ENCODE measurements at regions not wholly inside any gene's neighbourhood (a gene's known extent, or its start where the extent isn't known, plus 50 kb on each side); places are given as distances from the start of the nearest gene placed in this dataset.

GRCh38 chr4:105050896-105051295 lies 95.8 kb upstream of the TET2 start:
- no peaks in the 10 kb centered on the region for H3K36me3 ChIP-seq

GRCh38 chr4:105057370-105058105 lies 89.1 kb upstream of the TET2 start:
- Histone ChIP-seq H3K27ac (no peak overlapping the region), H3K4me3 (no peak overlapping the region)

More at GRCh38 chr4:105050896-105051295, 95.8 kb upstream of the TET2 start:
- H3K4me1 ChIP-seq: no peaks in the 10 kb centered on the region
- H3K9me3 ChIP-seq: no peaks in the 10 kb centered on the region; the same call in 1 of the 2 replicates
- no peak overlapping the region for H3K27ac ChIP-seq
- no peak overlapping the region for H3K9ac ChIP-seq
- no peak for TF ChIP-seq Cebpa-rat (IDR thresholded peaks at IDR 0.05)
- no peaks in the 10 kb centered on the region for H4K20me1 ChIP-seq
- H3K27me3 ChIP-seq: no peaks in the 10 kb centered on the region
- H3K4me2 ChIP-seq: no peak overlapping the region
- no peak overlapping the region for H3K4me3 ChIP-seq

GRCh38 chr4:105058177-105058812 lies 88.4 kb upstream of the TET2 start:
- no peaks in the 10 kb centered on the region for H3K27me3 ChIP-seq
- H3K9ac ChIP-seq: no peak overlapping the region
- TF ChIP-seq Cebpa-rat (IDR thresholded peaks at IDR 0.05): no peak
- H3K4me3 ChIP-seq: no peak overlapping the region
- no peak overlapping the region for H3K27ac ChIP-seq
- no peaks in the 10 kb centered on the region for H3K9me3 ChIP-seq
- no peaks in the 10 kb centered on the region for H4K20me1 ChIP-seq
- H3K4me2 ChIP-seq: no peak overlapping the region
- H3K36me3 ChIP-seq: no peaks in the 10 kb centered on the region
- H3K4me1 ChIP-seq: peaks cover 19% of the 10 kb centered on the region

More at GRCh38 chr4:105057370-105058105, 89.1 kb upstream of the TET2 start:
- Histone ChIP-seq H4K20me1 (no peaks in the 10 kb centered on the region), H3K36me3 (no peaks in the 10 kb centered on the region), H3K27me3 (no peaks in the 10 kb centered on the region), H3K9ac (no peak overlapping the region), H3K4me1 (peaks cover 19% of the 10 kb centered on the region), H3K9me3 (no peaks in the 10 kb centered on the region; the same call in 1 of the 2 replicates), H3K4me2 (no peak overlapping the region)
- TF ChIP-seq Cebpa-rat (IDR thresholded peaks at IDR 0.05): no peak

GRCh38 chr4:105059337-105059736 lies 87.3 kb upstream of the TET2 start:
- Histone ChIP-seq H3K4me2 (no peak overlapping the region), H3K4me3 (no peak overlapping the region)

GRCh38 chr4:105060628-105061027 lies 86.0 kb upstream of the TET2 start:
- peaks cover 19% of the 10 kb centered on the region for H3K4me1 ChIP-seq
- no peak for TF ChIP-seq Cebpa-rat (IDR thresholded peaks at IDR 0.05)
- H3K4me3 ChIP-seq: no peak overlapping the region
- no peak overlapping the region for H3K9ac ChIP-seq
- no peaks in the 10 kb centered on the region for H3K9me3 ChIP-seq
- no peaks in the 10 kb centered on the region for H4K20me1 ChIP-seq
- no peak overlapping the region for H3K27ac ChIP-seq
- no peaks in the 10 kb centered on the region for H3K27me3 ChIP-seq
- peak overlapping the region; percentile 50 for H3K4me2 ChIP-seq
- no peaks in the 10 kb centered on the region for H3K36me3 ChIP-seq

More at GRCh38 chr4:105059337-105059736, 87.3 kb upstream of the TET2 start:
- H3K27me3 ChIP-seq: no peaks in the 10 kb centered on the region
- no peaks in the 10 kb centered on the region for H4K20me1 ChIP-seq
- peaks cover 19% of the 10 kb centered on the region for H3K4me1 ChIP-seq
- H3K9ac ChIP-seq: no peak overlapping the region
- no peaks in the 10 kb centered on the region for H3K36me3 ChIP-seq
- H3K27ac ChIP-seq: no peak overlapping the region
- no peak for TF ChIP-seq Cebpa-rat (IDR thresholded peaks at IDR 0.05)
- no peaks in the 10 kb centered on the region for H3K9me3 ChIP-seq

GRCh38 chr4:105061136-105061696 lies 85.5 kb upstream of the TET2 start:
- H3K4me3 ChIP-seq: no peak overlapping the region
- no peak overlapping the region for H3K27ac ChIP-seq
- peak overlapping the region; percentile 50 for H3K4me2 ChIP-seq
- H3K27me3 ChIP-seq: no peaks in the 10 kb centered on the region
- H4K20me1 ChIP-seq: no peaks in the 10 kb centered on the region
- no peaks in the 10 kb centered on the region for H3K9me3 ChIP-seq
- H3K9ac ChIP-seq: no peak overlapping the region
- no peaks in the 10 kb centered on the region for H3K36me3 ChIP-seq
- no peak for TF ChIP-seq Cebpa-rat (IDR thresholded peaks at IDR 0.05)
- H3K4me1 ChIP-seq: peaks cover 19% of the 10 kb centered on the region

GRCh38 chr4:105061731-105062130 lies 84.9 kb upstream of the TET2 start:
- peaks cover 19% of the 10 kb centered on the region for H3K4me1 ChIP-seq

GRCh38 chr4:105066401-105066800 lies 80.3 kb upstream of the TET2 start:
- H3K4me1 ChIP-seq: peaks cover 15% of the 10 kb centered on the region
- no peaks in the 10 kb centered on the region for H3K9me3 ChIP-seq
- no peak for TF ChIP-seq Cebpa-rat (IDR thresholded peaks at IDR 0.05)

More at GRCh38 chr4:105061731-105062130, 84.9 kb upstream of the TET2 start:
- Histone ChIP-seq H3K9me3 (no peaks in the 10 kb centered on the region), H4K20me1 (no peaks in the 10 kb centered on the region), H3K27ac (no peak overlapping the region), H3K9ac (no peak overlapping the region), H3K27me3 (no peaks in the 10 kb centered on the region), H3K4me2 (peak overlapping the region; percentile 50), H3K36me3 (no peaks in the 10 kb centered on the region), H3K4me3 (no peak overlapping the region)
- no peak for TF ChIP-seq Cebpa-rat (IDR thresholded peaks at IDR 0.05)

GRCh38 chr4:105067431-105067830 lies 79.2 kb upstream of the TET2 start:
- Histone ChIP-seq H3K9ac (no peak overlapping the region), H4K20me1 (no peaks in the 10 kb centered on the region), H3K4me3 (no peak overlapping the region), H3K27ac (no peak overlapping the region), H3K4me1 (peaks cover 7% of the 10 kb centered on the region), H3K9me3 (no peaks in the 10 kb centered on the region), H3K4me2 (no peak overlapping the region), H3K36me3 (no peaks in the 10 kb centered on the region), H3K27me3 (no peaks in the 10 kb centered on the region)
- TF ChIP-seq Cebpa-rat (IDR thresholded peaks at IDR 0.05): no peak

More at GRCh38 chr4:105066401-105066800, 80.3 kb upstream of the TET2 start:
- Histone ChIP-seq H3K27me3 (no peaks in the 10 kb centered on the region), H3K36me3 (no peaks in the 10 kb centered on the region), H3K9ac (no peak overlapping the region), H4K20me1 (no peaks in the 10 kb centered on the region), H3K4me2 (no peak overlapping the region), H3K27ac (no peak overlapping the region), H3K4me3 (no peak overlapping the region)

GRCh38 chr4:105067946-105068345 lies 78.7 kb upstream of the TET2 start:
- no peaks in the 10 kb centered on the region for H4K20me1 ChIP-seq
- no peaks in the 10 kb centered on the region for H3K27me3 ChIP-seq
- no peaks in the 10 kb centered on the region for H3K9me3 ChIP-seq
- peaks cover 7% of the 10 kb centered on the region for H3K4me1 ChIP-seq
- no peak overlapping the region for H3K4me2 ChIP-seq
- no peak overlapping the region for H3K9ac ChIP-seq
- TF ChIP-seq Cebpa-rat (IDR thresholded peaks at IDR 0.05): no peak
- H3K4me3 ChIP-seq: no peak overlapping the region
- no peak overlapping the region for H3K27ac ChIP-seq
- no peaks in the 10 kb centered on the region for H3K36me3 ChIP-seq

All from BLaER1 (cell line).